ENCODE measurements at regions not wholly inside any gene's neighbourhood (a gene's known extent, or its start where the extent isn't known, plus 50 kb on each side); places are given as distances from the start of the nearest gene placed in this dataset.

DNA sequence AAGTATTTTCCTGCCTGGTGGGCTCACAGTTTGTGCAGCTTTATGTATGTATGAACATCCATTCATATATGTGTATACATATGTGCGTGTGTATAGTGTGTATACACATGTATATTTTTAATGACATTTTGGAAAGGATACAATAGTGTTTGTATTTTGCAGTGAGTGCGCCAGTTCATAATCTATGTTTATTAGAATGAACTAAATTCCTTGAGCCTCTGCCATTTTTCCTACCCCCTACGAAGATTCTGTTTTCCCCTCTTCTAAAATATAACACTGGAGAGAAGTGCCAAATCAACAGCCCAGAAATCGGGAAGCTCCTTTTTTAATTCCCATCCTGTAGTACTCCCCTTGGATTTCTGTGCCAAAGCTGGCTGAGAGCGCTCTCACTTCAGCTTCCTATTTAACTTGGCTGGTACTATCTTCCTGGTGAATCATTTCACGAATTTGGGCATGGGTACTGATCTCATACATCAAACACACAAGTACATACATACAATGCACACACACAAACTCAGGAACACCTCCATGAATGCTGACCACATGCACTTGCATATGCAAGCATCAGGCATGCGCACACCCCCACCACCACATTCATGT is 578.4 kb upstream of the WWC1 start:
- TF ChIP-seq, protein P1, sequence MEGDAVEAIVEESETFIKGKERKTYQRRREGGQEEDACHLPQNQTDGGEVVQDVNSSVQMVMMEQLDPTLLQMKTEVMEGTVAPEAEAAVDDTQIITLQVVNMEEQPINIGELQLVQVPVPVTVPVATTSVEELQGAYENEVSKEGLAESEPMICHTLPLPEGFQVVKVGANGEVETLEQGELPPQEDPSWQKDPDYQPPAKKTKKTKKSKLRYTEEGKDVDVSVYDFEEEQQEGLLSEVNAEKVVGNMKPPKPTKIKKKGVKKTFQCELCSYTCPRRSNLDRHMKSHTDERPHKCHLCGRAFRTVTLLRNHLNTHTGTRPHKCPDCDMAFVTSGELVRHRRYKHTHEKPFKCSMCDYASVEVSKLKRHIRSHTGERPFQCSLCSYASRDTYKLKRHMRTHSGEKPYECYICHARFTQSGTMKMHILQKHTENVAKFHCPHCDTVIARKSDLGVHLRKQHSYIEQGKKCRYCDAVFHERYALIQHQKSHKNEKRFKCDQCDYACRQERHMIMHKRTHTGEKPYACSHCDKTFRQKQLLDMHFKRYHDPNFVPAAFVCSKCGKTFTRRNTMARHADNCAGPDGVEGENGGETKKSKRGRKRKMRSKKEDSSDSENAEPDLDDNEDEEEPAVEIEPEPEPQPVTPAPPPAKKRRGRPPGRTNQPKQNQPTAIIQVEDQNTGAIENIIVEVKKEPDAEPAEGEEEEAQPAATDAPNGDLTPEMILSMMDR (IDR thresholded peaks at IDR 0.05): no peak
- no peak for TF ChIP-seq ZFX (IDR thresholded peaks at IDR 0.05; ENCODE audit: borderline replicate concordance)
